Sigmoid colon (tissue), 4 donors: ENCODE measurements at regions not wholly inside any gene's neighbourhood (a gene's known extent, or its start where the extent isn't known, plus 50 kb on each side); places are given as distances from the start of the nearest gene placed in this dataset.

Experiments used
- EP300 ChIP-seq, 4 donors: sonication (generic); formaldehyde crosslinking; IDR thresholded peaks; one replicate each; pipeline ENCODE4 v1.6.1; 2017; ENCODE audit warnings: antibody characterized with exemption in 4 of 4
- TF ChIP-seq, protein P1 (sequence below), 4 experiments: fragments of 450-650 bp in 3 of 4; fragments of 200-600 bp in 1 of 4; IDR thresholded peaks; one replicate each; pipeline ENCODE4 v1.5.1; 2016 to 2019; ENCODE audit warnings: antibody characterized with exemption in 4 of 4, mild to moderate bottlenecking in 3 of 4, moderate library complexity in 2 of 4

DNA sequence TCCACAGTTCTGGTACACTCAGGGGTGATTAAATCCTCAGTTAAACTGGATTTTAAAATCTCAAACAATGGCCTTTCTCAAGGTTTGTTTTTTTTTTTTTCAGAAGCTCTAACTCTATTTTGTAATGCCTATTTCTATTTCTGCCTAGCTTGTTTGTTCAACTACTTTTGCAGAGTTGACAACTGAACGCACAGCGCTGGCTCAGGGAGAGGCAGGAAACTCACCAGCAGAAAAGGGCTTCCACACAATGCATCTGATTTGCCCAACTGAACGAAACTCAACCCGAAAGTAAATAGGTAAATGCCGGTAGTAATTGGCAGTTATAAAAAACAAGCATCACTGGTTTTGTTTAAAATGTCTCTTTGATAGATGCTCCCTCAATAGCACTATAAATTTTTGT lies 52.7 kb upstream of the CNEP1R1 start:
- TF ChIP-seq, protein P1, sequence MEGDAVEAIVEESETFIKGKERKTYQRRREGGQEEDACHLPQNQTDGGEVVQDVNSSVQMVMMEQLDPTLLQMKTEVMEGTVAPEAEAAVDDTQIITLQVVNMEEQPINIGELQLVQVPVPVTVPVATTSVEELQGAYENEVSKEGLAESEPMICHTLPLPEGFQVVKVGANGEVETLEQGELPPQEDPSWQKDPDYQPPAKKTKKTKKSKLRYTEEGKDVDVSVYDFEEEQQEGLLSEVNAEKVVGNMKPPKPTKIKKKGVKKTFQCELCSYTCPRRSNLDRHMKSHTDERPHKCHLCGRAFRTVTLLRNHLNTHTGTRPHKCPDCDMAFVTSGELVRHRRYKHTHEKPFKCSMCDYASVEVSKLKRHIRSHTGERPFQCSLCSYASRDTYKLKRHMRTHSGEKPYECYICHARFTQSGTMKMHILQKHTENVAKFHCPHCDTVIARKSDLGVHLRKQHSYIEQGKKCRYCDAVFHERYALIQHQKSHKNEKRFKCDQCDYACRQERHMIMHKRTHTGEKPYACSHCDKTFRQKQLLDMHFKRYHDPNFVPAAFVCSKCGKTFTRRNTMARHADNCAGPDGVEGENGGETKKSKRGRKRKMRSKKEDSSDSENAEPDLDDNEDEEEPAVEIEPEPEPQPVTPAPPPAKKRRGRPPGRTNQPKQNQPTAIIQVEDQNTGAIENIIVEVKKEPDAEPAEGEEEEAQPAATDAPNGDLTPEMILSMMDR (IDR thresholded peaks at IDR 0.05) = no peak
- no peak for TF ChIP-seq EP300 (IDR thresholded peaks at IDR 0.05)
